ENCODE measurements at regions not wholly inside any gene's neighbourhood (a gene's known extent, or its start where the extent isn't known, plus 50 kb on each side); places are given as distances from the start of the nearest gene placed in this dataset.
"Not testable (repeated sequence)": the region's sequence is repeated elsewhere in the genome, so short reads cannot be mapped to it uniquely, and the experiment has no call there.

DNA sequence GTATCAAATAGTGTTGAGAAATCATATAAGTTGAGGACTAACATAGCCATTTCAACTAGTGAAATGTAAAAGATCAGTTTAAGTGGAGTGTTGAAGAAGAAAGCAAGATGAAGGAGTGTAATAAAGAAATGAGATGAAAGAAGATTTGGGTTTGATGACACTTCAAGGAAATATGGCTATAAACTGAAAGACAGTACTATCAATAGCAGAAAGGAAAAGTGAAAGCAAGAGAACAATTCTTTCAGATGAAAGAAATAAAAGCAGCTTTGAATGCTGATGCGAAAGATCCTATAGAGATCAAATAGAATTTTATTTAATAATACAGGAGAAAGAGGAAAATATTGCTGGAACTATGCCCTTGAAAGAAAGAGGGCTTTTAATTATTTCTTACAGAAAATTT is 92.8 kb upstream of the PRSS16 start:
- TF ChIP-seq POLR2AphosphoS5 (IDR thresholded peaks at IDR 0.05; ENCODE audit: low read depth, low read length): no peak
- TF ChIP-seq POLR2A (IDR thresholded peaks at IDR 0.05; ENCODE audit: low read depth, low read length): no peak
- no peak for TF ChIP-seq TAF1 (IDR thresholded peaks at IDR 0.05; ENCODE audit: borderline replicate concordance, low read depth, low read length)
- DNase-seq (ENCODE audit: insufficient read length) (no peak), FAIRE-seq (no peak)

DNA sequence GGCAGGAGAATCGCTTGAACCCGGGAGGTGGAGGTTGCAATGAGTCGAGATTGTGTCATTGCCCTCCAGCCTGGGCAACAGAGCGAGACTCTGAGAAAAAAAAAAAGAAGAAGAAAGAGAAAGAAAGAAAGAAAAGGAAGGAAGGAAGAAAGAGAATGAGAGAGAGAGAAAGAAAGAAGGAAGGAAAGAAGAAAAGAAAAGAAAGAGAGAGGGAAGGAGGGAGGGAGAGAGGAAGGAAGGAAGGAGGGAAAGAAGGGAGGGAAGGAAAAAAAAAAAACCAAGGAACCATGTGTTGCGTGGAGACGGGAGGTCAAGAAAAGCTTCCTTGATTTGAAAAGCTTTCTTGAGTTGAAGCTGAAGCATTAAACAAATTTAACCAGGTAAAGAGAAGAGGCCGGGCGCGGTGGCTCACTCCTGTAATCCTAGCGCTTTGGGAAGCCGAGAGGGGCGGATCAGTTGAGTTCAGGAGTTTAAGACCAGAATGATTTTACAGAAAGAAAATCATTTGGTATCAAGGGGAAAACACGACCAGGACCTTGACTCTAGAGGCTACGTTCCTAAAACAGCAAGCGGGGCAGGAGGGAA is 90.5 kb upstream of the PRSS16 start:
- FAIRE-seq (no peak), DNase-seq (ENCODE audit: insufficient read length) (no peak)

GRCh38 chr6:27157459-27158315 is 89.8 kb upstream of the PRSS16 start:
- DNase-seq (ENCODE audit: insufficient read length): no peak
- peak; percentile 80 for FAIRE-seq
- TF ChIP-seq POLR2AphosphoS5 (IDR thresholded peaks at IDR 0.05; ENCODE audit: low read depth, low read length) (no peak), POLR2A (IDR thresholded peaks at IDR 0.05; ENCODE audit: low read depth, low read length) (no peak)

More for the DNA sequence above, 90.5 kb upstream of the PRSS16 start:
- TF ChIP-seq TAF1 (IDR thresholded peaks at IDR 0.05; ENCODE audit: borderline replicate concordance, low read depth, low read length): no peak
- no peak for TF ChIP-seq POLR2A (IDR thresholded peaks at IDR 0.05; ENCODE audit: low read depth, low read length)
- TF ChIP-seq POLR2AphosphoS5 (IDR thresholded peaks at IDR 0.05; ENCODE audit: low read depth, low read length): no peak

- TF ChIP-seq POLR2A (IDR thresholded peaks at IDR 0.05; ENCODE audit: low read depth, low read length): no peak
- TF ChIP-seq POLR2AphosphoS5 (IDR thresholded peaks at IDR 0.05; ENCODE audit: low read depth, low read length): no peak
- TF ChIP-seq TAF1 (IDR thresholded peaks at IDR 0.05; ENCODE audit: borderline replicate concordance, low read depth, low read length): no peak
- no peak for DNase-seq (ENCODE audit: insufficient read length)
- FAIRE-seq: no peak
Observed at GRCh38 chr6:27158316-27158643, 89.2 kb upstream of the PRSS16 start.

DNA sequence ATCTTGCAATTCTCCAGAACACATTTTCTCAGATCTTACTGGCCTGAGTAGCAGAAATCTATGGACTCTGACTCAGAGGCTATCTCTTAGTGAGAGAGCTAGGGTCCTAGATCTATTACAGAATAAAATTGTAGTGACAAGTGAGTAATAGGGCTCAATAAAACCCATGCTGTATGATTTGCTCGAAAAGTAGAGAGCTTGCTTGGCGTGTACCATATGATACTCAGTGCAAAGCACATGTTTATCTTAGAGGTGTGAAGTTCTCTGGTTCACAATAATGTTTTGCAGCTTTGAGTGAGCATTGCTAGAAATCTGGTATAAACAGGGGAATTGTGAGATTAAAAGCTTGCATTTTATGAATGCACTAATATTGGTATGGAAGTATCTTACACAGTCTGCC is 87.8 kb upstream of the PRSS16 start:
- TF ChIP-seq POLR2AphosphoS5 (IDR thresholded peaks at IDR 0.05; ENCODE audit: low read depth, low read length): no peak
- TF ChIP-seq TAF1 (IDR thresholded peaks at IDR 0.05; ENCODE audit: borderline replicate concordance, low read depth, low read length): no peak
- TF ChIP-seq POLR2A (IDR thresholded peaks at IDR 0.05; ENCODE audit: low read depth, low read length): no peak
- DNase-seq (ENCODE audit: insufficient read length) (no peak), FAIRE-seq (no peak)

DNA sequence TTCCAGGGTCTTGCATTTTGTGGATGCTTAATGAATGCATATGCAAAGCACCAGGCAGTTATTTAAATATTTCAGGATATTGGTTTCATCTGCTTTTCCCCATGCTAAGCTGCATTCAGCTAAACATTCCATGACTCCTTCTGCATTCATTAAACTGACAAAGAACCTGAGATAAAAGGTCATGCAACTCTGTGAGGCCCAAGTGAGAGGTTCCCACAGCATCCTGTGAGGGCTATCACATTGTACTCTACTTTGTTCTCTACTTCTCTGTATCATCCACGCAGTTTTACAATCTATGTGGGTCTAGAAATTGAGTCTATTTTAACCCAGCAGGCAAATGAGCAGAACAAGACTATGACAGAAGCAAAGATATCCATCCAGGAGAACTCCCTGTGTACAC is 86.4 kb upstream of the PRSS16 start:
- no peak for TF ChIP-seq POLR2AphosphoS5 (IDR thresholded peaks at IDR 0.05; ENCODE audit: low read depth, low read length)
- no peak for TF ChIP-seq POLR2A (IDR thresholded peaks at IDR 0.05; ENCODE audit: low read depth, low read length)
- TF ChIP-seq TAF1 (IDR thresholded peaks at IDR 0.05; ENCODE audit: borderline replicate concordance, low read depth, low read length): no peak
- peak; percentile 33 for FAIRE-seq
- DNase-seq (ENCODE audit: insufficient read length): no peak

- TF ChIP-seq POLR2A (IDR thresholded peaks at IDR 0.05; ENCODE audit: low read depth, low read length): no peak
- TF ChIP-seq POLR2AphosphoS5 (IDR thresholded peaks at IDR 0.05; ENCODE audit: low read depth, low read length): no peak
- no peak for TF ChIP-seq TAF1 (IDR thresholded peaks at IDR 0.05; ENCODE audit: borderline replicate concordance, low read depth, low read length)
- no peak for FAIRE-seq
- DNase-seq (ENCODE audit: insufficient read length): no peak
Observed at GRCh38 chr6:27161603-27161945, 85.9 kb upstream of the PRSS16 start.

DNA sequence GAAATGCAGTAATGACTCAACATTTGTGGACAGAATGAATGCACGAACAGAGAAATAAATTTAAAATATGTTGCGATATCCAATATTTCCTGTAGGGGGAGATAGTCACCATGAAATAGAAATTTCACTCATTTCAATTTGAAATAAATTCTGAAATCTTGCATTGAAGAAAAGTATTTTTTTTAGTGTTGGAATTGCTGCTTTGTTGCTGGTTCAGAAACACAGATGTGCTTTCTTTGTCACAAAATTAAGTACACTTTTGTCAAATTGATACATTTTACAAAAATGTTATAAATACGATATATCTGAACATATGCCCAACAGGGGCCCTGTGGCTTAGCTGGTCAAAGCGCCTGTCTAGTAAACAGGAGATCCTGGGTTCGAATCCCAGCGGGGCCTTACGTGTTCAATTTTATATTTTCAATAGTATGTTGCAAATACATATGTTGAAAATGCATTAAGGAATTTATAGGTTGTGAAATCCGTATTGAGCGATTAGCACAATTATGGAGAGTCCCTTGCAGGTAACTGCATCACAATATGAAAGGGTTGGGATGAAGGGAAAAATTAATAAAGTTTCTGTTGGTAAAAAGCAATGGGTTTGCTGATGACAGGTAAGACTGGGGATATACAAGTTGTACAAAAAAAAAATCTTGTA is 85.4 kb upstream of the PRSS16 start:
- FAIRE-seq (peak; percentile 65), DNase-seq (ENCODE audit: insufficient read length) (no peak)
- TF ChIP-seq POLR2AphosphoS5 (IDR thresholded peaks at IDR 0.05; ENCODE audit: low read depth, low read length) (no peak), POLR2A (IDR thresholded peaks at IDR 0.05; ENCODE audit: low read depth, low read length) (no peak), TAF1 (IDR thresholded peaks at IDR 0.05; ENCODE audit: borderline replicate concordance, low read depth, low read length) (no peak)

DNA sequence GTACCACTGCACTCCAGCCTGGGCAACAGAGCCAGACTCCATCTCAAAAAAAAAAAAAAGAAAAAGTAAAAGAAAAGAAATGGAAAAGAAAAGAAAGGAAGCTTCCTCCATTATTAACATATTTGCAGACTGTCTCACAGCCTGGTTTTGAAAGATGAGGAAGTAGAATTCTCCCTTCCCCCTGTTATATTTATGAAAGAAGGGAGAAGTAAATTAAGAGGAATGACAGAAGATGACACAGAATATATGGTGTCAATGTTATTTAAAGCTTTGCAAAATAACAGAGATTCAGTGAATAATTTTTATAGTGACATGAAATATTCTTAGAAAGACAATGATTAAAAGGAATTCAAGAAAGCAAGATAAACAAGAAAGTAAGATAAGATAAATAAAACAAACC is 83.7 kb upstream of the PRSS16 start:
- FAIRE-seq: no peak
- no peak for TF ChIP-seq TAF1 (IDR thresholded peaks at IDR 0.05; ENCODE audit: borderline replicate concordance, low read depth, low read length)
- TF ChIP-seq POLR2A (IDR thresholded peaks at IDR 0.05; ENCODE audit: low read depth, low read length): no peak
- TF ChIP-seq POLR2AphosphoS5 (IDR thresholded peaks at IDR 0.05; ENCODE audit: low read depth, low read length): no peak
- DNase-seq (ENCODE audit: insufficient read length): no peak

DNA sequence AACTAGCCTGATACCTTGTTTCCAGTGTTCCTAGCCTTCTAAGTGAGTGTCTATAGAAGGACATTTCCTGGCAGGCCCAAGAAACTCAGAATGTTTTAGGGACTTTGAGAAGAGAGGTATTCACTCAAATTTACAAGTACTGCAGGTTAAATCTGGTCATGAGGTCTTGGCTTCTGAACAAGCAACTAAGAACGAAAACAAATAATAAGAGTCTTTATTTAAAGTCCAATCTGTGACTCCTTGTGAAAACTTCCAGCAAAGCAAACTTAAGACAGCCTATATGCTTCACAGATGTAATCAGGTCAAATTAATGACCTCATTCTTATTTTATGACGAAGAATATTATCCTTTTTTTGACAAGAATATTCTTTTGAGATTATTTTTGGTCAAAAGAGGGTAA is 79.4 kb upstream of the PRSS16 start:
- TF ChIP-seq POLR2A (IDR thresholded peaks at IDR 0.05; ENCODE audit: low read depth, low read length): no peak
- TF ChIP-seq TAF1 (IDR thresholded peaks at IDR 0.05; ENCODE audit: borderline replicate concordance, low read depth, low read length): no peak
- TF ChIP-seq POLR2AphosphoS5 (IDR thresholded peaks at IDR 0.05; ENCODE audit: low read depth, low read length): no peak
- no peak for FAIRE-seq
- DNase-seq (ENCODE audit: insufficient read length): no peak

- FAIRE-seq (no peak), DNase-seq (ENCODE audit: insufficient read length) (no peak)
- no peak for TF ChIP-seq POLR2A (IDR thresholded peaks at IDR 0.05; ENCODE audit: low read depth, low read length)
Observed at GRCh38 chr6:27168586-27169443, 78.7 kb upstream of the PRSS16 start.

GRCh38 chr6:27172524-27173231 is 74.8 kb upstream of the PRSS16 start:
- not testable (repeated sequence) for DNase-seq (ENCODE audit: insufficient read length); FAIRE-seq

- DNase-seq (ENCODE audit: insufficient read length); FAIRE-seq: not testable (repeated sequence)
Observed at GRCh38 chr6:27173232-27173601, 74.3 kb upstream of the PRSS16 start.

All from GM12892 (cell line).